Middle frontal gyrus (tissue), 1 donor: ENCODE measurements at regions not wholly inside any gene's neighbourhood (a gene's known extent, or its start where the extent isn't known, plus 50 kb on each side); places are given as distances from the start of the nearest gene placed in this dataset.
"Not testable (repeated sequence)": the region's sequence is repeated elsewhere in the genome, so short reads cannot be mapped to it uniquely, and the experiment has no call there.

Source experiments
- DNase-seq: peaks from one replicate; pipeline ENCODE4 v3.0.0-alpha.2; 2015; ENCODE audit warnings: low spot score; ENCODE audit errors: extremely low spot score

DNA sequence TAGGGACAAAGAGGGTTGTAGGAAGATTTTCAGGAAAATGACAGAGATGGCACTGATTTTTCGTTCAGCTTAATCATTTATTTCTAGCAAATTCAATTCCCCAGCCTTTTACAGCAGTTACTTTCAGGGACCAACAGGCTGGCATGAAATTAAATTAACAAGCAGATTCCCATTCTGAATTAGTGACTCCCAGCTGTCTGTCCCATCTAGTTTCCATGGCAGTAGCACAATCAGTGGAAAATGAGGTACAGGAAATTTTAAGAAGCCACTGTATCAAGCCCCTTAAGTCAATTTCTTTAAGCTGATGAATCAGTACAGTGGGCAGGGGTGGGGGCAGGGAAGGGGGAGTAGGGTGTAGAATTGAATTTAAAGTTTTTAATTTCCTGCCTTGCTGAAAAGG lies 121.1 kb upstream of the TEX13C start:
- no peak for DNase-seq

DNA sequence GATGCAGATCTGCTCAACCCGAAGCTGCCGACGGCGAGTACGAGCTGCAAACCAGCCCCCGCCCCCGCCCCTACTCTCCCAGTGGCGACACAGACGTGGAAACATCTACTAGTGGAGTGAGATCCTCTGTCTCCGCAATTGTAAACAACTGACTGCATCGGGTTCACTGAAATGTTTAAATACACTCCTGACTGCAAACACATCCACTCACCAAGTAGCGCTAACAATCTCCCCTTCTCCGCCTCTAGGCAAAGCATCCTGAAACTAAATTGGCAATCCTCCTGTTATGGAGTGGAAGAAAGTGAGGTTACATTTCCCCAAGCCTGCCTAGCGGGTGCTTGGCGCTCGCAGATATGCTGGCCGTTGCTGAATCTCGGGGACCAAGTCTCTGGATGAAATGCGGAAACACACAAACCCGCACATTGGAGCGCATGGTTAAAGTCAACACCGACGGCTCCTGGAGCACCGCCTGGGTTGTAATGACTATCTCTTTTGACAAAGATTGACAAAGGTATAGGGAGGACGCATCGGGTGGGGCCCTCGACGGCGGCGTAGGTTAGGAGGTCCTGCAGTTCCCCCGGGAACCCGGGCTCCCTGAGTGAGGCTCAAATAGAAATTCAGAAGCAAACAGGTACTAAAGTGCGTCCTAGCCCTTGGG lies 117.0 kb upstream of the TEX13C start:
- DNase-seq: no peak

DNA sequence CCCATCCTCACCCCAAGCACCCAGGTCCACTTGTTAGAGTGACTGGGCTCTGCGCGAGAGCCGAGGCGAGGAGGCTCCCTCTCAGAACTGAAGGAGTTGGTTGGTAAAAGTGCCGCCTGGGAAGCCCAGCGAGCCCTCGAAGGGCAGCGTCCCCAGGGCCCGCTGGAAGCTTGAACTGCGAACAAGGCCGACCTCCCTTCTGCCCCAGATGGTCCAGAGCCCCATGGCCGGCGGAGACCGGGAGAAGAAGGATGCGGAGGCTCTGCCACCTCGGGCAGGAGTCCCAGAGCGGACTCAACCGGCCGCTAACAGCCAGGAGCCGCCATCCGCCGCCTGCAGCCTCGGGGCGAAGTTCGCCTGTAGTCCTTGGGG lies 116.3 kb upstream of the TEX13C start:
- DNase-seq: no peak

DNA sequence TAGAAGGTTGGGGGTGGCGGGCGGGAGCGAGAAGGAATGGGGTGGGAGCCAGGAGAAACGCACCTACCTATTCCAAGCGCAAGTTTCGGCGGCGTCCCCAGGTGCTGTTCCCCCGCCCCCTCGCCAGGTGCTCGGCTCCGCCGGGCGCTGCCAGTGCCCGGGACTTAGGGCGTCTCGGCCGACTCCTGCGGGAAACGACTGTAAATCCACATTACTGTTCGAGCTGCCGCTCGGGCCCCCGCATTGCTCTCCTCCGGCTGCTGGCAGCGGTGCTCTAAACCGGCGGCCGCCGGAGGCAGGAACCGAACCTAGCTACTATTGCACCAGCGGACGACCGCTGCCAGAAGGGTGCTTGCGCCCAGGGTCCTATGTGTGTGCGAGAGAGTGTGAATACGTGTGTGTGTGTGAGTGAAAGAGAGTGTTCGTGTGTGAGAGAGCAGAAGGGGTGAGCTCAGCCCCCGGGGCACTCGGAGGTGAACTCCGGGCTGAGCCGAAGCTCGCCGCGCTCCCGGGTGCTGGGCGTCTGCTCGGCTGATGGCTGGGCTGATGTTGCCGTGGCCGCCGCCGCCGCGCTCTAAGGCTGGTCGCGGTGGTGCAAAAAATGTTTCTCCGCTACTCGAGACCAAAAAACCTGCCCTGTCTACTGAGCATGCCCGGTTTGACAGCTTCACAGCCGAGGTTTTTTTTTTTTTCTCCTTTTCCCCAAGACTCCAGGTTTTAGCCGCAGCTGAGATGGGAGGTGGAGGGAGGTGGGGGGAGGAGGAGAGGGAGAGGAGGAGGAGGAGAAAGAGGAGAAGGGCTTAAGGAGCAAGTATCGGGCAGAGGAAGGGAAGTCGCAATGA lies 115.7 kb upstream of the TEX13C start:
- DNase-seq: no peak

DNA sequence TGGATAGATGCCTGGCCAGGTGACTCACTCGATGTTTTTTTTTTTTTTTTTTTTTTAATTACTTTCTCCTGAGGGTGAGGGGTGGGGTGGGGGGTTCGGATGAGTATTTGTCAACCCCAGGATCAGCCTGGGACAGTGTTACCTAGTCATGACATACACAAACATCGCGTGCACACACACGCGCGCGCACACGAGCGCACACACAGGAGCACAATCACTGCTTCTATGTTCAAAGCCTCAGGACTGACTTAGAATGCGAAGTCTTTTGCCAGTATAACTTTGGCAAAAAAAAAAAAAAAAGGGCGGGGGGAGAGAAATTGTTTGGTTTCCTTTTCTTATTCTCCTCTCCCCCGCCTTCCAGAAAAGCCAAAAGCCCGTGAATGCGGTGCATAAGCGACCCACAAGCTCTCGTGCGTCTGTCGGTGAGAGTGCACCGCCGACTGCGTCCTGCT lies 115.0 kb upstream of the TEX13C start:
- no peak for DNase-seq

DNA sequence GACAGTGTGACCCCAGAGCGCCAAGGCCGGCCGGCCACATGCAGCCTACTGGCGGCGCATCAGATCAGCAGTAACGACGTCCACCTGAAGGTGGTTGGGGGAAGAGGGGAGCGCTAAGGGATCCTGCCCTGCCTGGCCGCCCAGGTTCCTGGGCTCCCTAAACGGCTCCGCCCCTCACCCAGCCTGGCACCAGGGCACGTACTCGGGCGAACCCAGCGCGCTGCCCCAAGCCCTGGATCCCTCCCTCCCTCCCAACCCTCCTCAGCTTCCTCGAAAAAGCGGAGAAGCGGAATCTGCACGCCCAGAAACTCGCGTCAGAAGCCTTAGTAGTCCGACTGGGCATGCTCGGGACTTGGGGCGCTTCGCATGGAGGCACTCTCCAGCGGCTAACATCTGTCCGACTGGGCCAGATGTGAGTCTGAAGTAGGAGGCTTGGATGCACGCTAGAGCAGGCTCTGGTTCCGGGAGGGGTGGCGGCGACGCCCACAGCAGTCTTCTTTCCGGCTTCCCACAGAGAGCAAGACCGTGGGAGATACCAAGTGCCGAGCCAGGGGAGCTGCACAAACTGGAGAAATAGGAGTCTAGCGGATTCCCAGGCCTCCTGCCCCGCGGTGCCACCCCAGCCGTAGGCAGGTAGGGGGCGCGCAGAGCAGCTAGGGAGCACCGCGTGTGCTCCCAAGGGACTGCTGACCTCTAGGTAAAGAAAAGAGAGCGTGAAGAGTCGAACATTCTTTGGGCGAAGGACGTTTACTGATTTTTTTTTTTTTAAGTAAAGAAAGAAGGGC lies 114.3 kb upstream of the TEX13C start:
- peak; percentile 26 for DNase-seq

DNA sequence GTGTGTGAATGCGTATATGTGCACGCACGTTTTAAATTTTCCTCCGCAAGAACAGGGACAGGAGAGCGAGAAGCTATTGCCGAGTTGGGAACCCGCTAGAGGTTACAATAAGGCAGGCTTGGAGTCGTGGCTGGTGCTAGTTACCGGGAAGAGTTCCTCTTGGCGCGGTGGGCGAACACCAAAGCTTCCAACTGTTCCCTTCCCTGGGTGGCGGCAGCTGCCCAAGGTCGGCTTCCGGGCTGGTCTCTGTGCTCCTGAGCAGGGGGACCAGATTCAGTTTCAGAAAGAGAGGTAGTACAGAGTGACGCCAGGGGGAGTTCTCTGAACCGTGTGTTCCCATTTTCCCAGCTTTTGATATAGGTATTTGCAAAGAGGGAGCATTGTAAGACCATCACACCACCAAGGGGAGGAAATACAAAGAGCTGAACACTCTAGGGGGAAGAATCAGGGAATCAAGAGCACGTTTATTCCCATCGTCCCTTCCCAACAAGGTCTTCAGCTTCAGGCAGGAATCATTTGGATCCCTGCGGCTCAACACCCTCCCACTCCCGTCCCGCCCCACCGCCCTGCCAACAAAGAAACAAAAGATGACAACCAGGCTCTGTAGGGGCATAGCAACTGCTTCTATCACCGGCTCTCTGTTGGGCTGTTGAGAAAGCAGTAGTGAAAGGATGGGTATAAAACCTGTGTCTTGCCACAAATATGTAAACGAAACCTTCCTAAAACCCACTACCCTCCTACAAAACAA lies 113.6 kb upstream of the TEX13C start:
- no peak for DNase-seq

DNA sequence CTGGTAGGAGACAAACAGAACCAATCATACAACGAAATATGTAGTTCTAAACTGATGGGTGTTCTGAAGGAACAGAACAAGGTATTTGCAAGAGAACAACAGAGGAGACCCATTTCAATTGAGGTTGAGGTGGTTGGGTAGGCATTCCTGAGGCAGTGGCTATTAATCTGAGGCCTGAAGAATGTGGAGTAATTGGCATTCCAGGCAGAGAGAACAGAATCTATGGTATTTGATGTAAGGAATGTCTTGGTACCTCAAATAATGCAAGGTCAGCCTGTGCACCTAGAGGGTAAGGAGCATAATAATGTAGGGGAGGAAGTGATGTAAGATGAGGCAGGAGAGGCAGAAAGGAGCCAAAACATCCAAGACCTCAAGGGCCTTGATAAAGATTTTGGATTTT lies 109.5 kb upstream of the TEX13C start:
- no peak for DNase-seq

DNA sequence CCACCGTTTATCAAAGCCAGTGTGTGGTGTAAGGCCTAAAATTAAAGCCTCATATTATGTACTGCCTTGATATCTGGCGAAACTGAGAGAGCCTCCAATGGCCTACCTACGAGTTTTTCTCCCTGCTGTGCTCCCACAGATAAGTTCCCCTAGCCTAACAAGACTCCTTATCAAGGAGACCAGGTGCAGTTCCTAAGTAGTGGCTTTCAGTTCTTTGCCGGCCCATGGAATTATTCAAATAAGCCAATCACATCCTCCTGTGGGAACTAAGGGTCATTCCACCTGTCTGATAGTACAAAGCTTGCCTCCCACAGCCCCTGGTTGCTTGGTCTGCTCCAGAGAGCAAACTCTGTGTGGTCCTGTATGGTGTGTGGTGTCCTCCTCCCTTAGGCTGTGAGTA lies 99.8 kb upstream of the TEX13C start:
- DNase-seq: no peak

DNA sequence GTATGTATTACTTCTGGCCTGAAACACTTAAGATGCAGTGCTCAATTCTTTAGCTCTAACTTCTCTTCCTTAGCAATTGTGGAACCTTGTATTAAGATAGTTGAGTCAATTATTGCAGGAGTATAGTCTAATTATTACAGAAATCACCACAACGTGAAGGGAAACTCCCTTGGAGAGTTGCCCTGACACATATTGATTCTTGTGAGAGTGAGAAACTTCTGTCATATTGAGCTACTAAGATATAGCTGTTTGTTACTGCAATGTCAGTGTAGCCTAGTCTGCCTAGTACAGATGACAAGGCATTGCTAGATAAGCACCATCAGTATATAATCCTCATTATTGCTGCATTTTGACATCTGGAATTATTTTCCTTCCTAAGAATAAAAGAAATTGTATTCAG lies 82.7 kb upstream of the TEX13C start:
- no peak for DNase-seq

DNA sequence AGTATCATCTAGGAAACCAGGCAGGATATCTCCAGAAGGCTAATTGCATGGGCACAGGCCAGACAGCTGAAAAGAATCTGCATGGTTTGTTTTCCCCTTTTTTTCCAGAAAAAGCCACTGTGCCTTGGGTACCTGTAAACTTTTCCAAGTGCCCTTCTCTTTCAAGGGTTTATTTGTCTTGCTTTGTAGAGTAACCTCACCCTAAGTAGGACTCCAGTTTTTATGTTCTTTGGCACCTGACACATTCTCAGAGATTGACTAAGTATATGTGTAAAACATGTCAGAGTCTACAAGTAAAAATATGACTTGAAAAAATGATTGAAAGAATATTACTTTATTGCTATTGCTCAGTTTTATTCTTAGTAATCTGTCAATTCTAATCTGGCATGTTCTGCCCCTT lies 70.7 kb upstream of the TEX13C start:
- DNase-seq: no peak

DNA sequence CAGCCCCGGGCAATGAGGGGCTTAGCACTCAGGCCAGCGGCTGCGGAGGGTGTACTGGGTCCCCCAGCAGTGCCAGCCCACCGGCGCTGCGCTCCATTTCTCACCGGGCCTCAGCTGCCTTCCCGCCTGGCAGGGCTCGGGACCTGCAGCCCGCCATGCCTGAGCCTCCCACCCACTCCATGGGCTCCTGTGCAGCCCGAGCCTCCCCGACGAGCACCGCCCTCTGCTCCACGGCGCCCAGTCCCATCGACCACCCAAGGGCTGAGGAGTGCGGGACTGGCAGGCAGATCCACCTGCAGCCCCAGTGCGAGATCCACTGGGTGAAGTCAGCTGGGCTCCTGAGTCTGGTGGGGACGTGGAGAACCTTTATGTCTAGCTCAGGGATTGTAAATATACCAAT lies 63.9 kb upstream of the TEX13C start:
- DNase-seq: not testable (repeated sequence)

DNA sequence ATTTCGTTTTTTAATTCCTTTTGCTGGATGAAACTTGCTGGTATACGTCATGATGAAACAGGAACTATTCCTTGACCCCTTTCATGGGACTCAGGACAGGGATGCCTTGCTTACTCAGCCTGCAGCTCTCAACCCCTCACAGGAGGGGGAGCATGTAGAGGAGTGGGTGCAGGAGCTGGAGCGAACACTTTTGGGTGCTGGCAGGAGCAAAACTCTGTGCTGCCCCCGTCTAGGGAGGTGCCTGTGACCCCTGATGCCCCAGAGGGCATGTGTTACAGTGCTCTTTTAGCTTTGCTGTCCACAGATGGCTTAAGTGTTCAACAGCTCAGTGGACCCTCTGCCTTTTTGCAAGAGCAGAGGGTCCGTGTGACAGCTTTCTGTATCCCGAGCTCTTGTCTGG lies 56.8 kb upstream of the TEX13C start:
- no peak for DNase-seq

DNA sequence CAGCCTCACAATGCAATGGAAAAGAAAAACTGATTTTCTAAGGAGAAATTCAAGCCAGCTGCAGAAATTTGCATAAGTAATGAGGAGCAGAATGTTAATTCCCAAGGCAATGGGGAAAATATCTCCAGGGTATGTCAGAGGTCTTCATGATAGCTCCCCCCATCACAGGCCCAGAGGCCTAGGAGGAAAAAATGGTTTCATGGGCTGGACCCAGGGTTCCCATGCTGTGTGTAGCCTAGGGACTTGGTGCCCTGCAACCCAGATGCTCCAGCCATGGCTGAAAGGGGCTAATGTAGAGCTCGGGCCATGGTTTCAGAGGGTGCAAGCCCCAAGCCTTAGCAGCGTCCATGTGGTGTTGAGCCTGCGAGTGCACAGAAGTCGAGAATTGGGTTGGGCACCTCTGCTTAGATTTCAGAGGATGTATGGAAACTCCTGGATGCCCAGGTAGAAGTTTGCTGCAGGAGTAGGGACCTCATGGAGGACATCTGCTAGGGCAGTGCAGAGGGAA lies 53.5 kb upstream of the TEX13C start:
- DNase-seq: no peak
